Activated CD8-positive, alpha-beta T cell treated with anti-CD3 and anti-CD28 coated beads for 36 hours (primary cell): ENCODE measurements at regions not wholly inside any gene's neighbourhood (a gene's known extent, or its start where the extent isn't known, plus 50 kb on each side); places are given as distances from the start of the nearest gene placed in this dataset.

ENCODE experiments used
- ATAC-seq: fragments of 200-7000 bp; cut with Tn5 transposase; one replicate; pipeline ENCODE4 v1.10.0; 2021; ENCODE audit warnings: mild to moderate bottlenecking, moderate library complexity
- CTCF ChIA-PET: fragments of 350-600 bp; sonication (Branson Sonifier 250); formaldehyde crosslinking; loops from one replicate; lab custom pipeline; 2021; ENCODE audit warnings: antibody characterized with exemption; lab: Charles Lee
- POLR2A ChIA-PET: fragments of 350-600 bp; sonication (Branson Sonifier 250); formaldehyde crosslinking; loops from one replicate; lab custom pipeline; 2021; ENCODE audit warnings: antibody characterized with exemption; lab: Charles Lee
- DNase-seq: peaks from one replicate; pipeline ENCODE4 v3.0.0-alpha.2; 2020
- H3K27ac Mint-ChIP-seq: one replicate; pipeline ENCODE4 v1.8.0; 2021; ENCODE audit warnings: mild to moderate bottlenecking, mixed read lengths
- H3K27me3 Mint-ChIP-seq: one replicate; pipeline ENCODE4 v1.8.0; 2021; ENCODE audit warnings: mixed read lengths
- H3K36me3 Mint-ChIP-seq: one replicate; pipeline ENCODE4 v1.8.0; 2021; ENCODE audit warnings: low read depth, mixed read lengths
- H3K4me1 Mint-ChIP-seq: one replicate; pipeline ENCODE4 v1.8.0; 2021; ENCODE audit warnings: low read depth, mixed read lengths
- H3K4me3 Mint-ChIP-seq: one replicate; pipeline ENCODE4 v1.8.0; 2021; ENCODE audit warnings: mild to moderate bottlenecking, moderate library complexity, mixed read lengths
- H3K9me3 Mint-ChIP-seq: one replicate; pipeline ENCODE4 v1.8.0; 2021; ENCODE audit warnings: mixed read lengths
- intact Hi-C: fragments of 100-400 bp; cut with micrococcal nuclease; formaldehyde crosslinking; loops from one replicate; pipeline ENCODE4 v1.10.0; 2022
- TF ChIP-seq, protein P1 (sequence below): fragments of 200-600 bp; IDR thresholded peaks from one replicate; pipeline ENCODE4 v1.8.0; 2022; ENCODE audit warnings: antibody characterized with exemption, mild to moderate bottlenecking

DNA sequence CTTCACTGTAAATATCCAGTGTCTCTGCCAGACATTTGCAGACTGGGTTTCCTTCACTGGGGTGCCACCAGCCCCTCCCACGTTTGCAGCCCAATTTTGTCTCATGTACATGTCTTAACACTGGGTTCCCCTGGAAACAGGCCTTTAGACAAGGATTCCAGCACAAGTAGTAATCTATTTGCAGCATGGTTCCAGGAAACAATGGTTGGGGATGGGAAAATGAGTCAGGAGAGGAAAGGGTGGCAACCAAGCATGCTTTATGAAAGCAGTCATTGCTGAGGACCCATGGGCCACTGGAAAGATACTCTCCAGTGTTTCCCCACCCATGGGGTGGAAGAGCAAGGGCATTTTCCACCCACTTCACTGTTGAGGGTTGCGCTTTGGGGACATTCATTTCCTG is 53.6 kb upstream of the FARP1 start:
- POLR2A ChIA-PET, result no interaction called here
- no peak overlapping the region for H3K27ac Mint-ChIP-seq

DNA sequence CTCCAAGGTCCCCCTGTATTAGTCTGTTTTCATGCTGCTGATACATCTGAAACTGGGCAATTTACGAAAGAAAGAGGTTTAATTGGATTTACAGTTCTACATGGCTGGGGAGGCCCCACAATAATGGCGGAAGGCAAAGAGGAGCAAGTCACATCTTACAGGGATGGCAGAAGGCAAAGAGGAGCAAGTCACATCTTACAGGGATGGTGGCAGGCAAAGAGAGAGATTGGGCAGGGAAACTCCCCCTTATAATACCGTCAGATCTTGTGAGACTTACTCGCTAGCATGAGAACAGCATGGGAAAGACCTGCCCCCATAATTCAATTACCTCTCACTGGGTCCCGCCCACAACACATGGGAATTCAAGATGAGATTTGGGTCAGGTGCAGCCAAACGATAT is 50.0 kb upstream of the FARP1 start:
- Mint-ChIP-seq H3K36me3 (no peaks in the 10 kb centered on the region), H3K4me3 (no peak overlapping the region), H3K9me3 (no peaks in the 10 kb centered on the region), H3K27me3 (peaks cover 10% of the 10 kb centered on the region), H3K27ac (no peak overlapping the region), H3K4me1 (no peaks in the 10 kb centered on the region)
- DNase-seq (no peak), ATAC-seq (no peak)
- intact Hi-C loops, result no loop called here
- ChIA-PET CTCF (no interaction called here), POLR2A (no interaction called here)
- TF ChIP-seq, protein P1, sequence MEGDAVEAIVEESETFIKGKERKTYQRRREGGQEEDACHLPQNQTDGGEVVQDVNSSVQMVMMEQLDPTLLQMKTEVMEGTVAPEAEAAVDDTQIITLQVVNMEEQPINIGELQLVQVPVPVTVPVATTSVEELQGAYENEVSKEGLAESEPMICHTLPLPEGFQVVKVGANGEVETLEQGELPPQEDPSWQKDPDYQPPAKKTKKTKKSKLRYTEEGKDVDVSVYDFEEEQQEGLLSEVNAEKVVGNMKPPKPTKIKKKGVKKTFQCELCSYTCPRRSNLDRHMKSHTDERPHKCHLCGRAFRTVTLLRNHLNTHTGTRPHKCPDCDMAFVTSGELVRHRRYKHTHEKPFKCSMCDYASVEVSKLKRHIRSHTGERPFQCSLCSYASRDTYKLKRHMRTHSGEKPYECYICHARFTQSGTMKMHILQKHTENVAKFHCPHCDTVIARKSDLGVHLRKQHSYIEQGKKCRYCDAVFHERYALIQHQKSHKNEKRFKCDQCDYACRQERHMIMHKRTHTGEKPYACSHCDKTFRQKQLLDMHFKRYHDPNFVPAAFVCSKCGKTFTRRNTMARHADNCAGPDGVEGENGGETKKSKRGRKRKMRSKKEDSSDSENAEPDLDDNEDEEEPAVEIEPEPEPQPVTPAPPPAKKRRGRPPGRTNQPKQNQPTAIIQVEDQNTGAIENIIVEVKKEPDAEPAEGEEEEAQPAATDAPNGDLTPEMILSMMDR, result no peak

More for the DNA sequence above, 53.6 kb upstream of the FARP1 start:
- H3K27me3 Mint-ChIP-seq, result peaks cover 2% of the 10 kb centered on the region
- TF ChIP-seq, protein P1, result no peak
- no peak for ATAC-seq
- intact Hi-C loops, result no loop called here
- H3K4me1 Mint-ChIP-seq, result no peaks in the 10 kb centered on the region
- H3K36me3 Mint-ChIP-seq, result no peaks in the 10 kb centered on the region
- DNase-seq, result no peak
- no peak overlapping the region for H3K4me3 Mint-ChIP-seq
- CTCF ChIA-PET, result no interaction called here
- no peaks in the 10 kb centered on the region for H3K9me3 Mint-ChIP-seq
